Mammary epithelial cell (primary cell): ENCODE measurements at regions not wholly inside any gene's neighbourhood (a gene's known extent, or its start where the extent isn't known, plus 50 kb on each side); places are given as distances from the start of the nearest gene placed in this dataset.
"Not testable (repeated sequence)": the region's sequence is repeated elsewhere in the genome, so short reads cannot be mapped to it uniquely, and the experiment has no call there.

Experiments used
- EZH2 ChIP-seq: IDR thresholded peaks from 2 replicates; pipeline ENCODE4 v1.6.1; 2012; ENCODE audit warnings: low read length, inconsistent platforms, borderline replicate concordance
- TF ChIP-seq, protein P1 (sequence below), 2 donors: IDR thresholded peaks in 1 of 2; conservative IDR thresholded peaks in 1 of 2; 2 replicates each; pipeline ENCODE4 v1.5.1; 2011 to 2012; ENCODE audit warnings: inconsistent platforms in 2 of 2, low read length in 2 of 2, mild to moderate bottlenecking in 2 of 2, control low read depth in 1 of 2, low read depth in 1 of 2; ENCODE audit not compliant: insufficient read depth in 1 of 2; ENCODE audit errors: extremely low read depth in 1 of 2

GRCh38 chr9:42243822-42244221, 60.4 kb downstream of the SPATA31A6 start:
- TF ChIP-seq, protein P1, sequence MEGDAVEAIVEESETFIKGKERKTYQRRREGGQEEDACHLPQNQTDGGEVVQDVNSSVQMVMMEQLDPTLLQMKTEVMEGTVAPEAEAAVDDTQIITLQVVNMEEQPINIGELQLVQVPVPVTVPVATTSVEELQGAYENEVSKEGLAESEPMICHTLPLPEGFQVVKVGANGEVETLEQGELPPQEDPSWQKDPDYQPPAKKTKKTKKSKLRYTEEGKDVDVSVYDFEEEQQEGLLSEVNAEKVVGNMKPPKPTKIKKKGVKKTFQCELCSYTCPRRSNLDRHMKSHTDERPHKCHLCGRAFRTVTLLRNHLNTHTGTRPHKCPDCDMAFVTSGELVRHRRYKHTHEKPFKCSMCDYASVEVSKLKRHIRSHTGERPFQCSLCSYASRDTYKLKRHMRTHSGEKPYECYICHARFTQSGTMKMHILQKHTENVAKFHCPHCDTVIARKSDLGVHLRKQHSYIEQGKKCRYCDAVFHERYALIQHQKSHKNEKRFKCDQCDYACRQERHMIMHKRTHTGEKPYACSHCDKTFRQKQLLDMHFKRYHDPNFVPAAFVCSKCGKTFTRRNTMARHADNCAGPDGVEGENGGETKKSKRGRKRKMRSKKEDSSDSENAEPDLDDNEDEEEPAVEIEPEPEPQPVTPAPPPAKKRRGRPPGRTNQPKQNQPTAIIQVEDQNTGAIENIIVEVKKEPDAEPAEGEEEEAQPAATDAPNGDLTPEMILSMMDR (conservative IDR thresholded peaks at IDR 0.05 in 1 of 2, IDR thresholded peaks at IDR 0.05 in 1 of 2; ENCODE audit: extremely low read depth in 1 of 2, insufficient read depth in 1 of 2, low read depth in 1 of 2, low read length in 2 of 2): not testable (repeated sequence)
- not testable (repeated sequence) for TF ChIP-seq EZH2
